ENCODE measurements at regions not wholly inside any gene's neighbourhood (a gene's known extent, or its start where the extent isn't known, plus 50 kb on each side); places are given as distances from the start of the nearest gene placed in this dataset.

GRCh38 chr22:47658182-47658581 is 895.7 kb downstream of the TBC1D22A start:
- TF ChIP-seq CTCF (IDR thresholded peaks at IDR 0.05; ENCODE audit: insufficient read depth, low read length) = no peak
- TF ChIP-seq POLR2AphosphoS5 (IDR thresholded peaks at IDR 0.05; ENCODE audit: low read depth) = no peak

Measured in HL-60 (cell line).